ENCODE measurements at regions not wholly inside any gene's neighbourhood (a gene's known extent, or its start where the extent isn't known, plus 50 kb on each side); places are given as distances from the start of the nearest gene placed in this dataset.

GRCh38 chr3:150020527-150020926, 49.8 kb upstream of the PFN2 start:
- TF ChIP-seq, protein P1, sequence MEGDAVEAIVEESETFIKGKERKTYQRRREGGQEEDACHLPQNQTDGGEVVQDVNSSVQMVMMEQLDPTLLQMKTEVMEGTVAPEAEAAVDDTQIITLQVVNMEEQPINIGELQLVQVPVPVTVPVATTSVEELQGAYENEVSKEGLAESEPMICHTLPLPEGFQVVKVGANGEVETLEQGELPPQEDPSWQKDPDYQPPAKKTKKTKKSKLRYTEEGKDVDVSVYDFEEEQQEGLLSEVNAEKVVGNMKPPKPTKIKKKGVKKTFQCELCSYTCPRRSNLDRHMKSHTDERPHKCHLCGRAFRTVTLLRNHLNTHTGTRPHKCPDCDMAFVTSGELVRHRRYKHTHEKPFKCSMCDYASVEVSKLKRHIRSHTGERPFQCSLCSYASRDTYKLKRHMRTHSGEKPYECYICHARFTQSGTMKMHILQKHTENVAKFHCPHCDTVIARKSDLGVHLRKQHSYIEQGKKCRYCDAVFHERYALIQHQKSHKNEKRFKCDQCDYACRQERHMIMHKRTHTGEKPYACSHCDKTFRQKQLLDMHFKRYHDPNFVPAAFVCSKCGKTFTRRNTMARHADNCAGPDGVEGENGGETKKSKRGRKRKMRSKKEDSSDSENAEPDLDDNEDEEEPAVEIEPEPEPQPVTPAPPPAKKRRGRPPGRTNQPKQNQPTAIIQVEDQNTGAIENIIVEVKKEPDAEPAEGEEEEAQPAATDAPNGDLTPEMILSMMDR (IDR thresholded peaks at IDR 0.05; ENCODE audit: low read depth, low read length) = no peak
- no peak overlapping the region for H3K4me3 ChIP-seq (ENCODE audit: low read depth, low read length)

All from WI38 (cell line).